ENCODE measurements at regions not wholly inside any gene's neighbourhood (a gene's known extent, or its start where the extent isn't known, plus 50 kb on each side); places are given as distances from the start of the nearest gene placed in this dataset.

- H3K27ac Mint-ChIP-seq, result peak overlapping the region in 2 of 7 donors; percentile 51 to 60
- no peak overlapping the region for H3K9ac ChIP-seq (ENCODE audit: insufficient read depth, low read length, poor library complexity, severe bottlenecking)
- H4K20me1 ChIP-seq (ENCODE audit: insufficient read depth, low read length), result no peaks in the 10 kb centered on the region
- peaks cover 0 to 5% (median 2%) of the 10 kb centered on the region in 7 donors for H3K9me3 Mint-ChIP-seq
- H3K79me2 ChIP-seq (ENCODE audit: insufficient read depth, low read length), result no peaks in the 10 kb centered on the region
- H3K36me3 Mint-ChIP-seq, result no peaks in the 10 kb centered on the region
- H3K4me3 ChIP-seq (replicated peaks in 1 of 3; ENCODE audit: low read depth in 2 of 3, low read length in 3 of 3), result no peak overlapping the region
- no peak overlapping the region for H3K4me2 ChIP-seq (replicated peaks; ENCODE audit: extremely low read depth, low read length, poor library complexity, severe bottlenecking)
- no peak overlapping the region for H3K27ac ChIP-seq (ENCODE audit: low read depth in 1 of 2, low read length in 2 of 2)
- H2AFZ ChIP-seq (ENCODE audit: insufficient read depth, low read depth, low read length, poor library complexity, severe bottlenecking), result no peak overlapping the region
- no peak for DNase-seq
- H3K4me1 Mint-ChIP-seq, result peaks cover 50% of the 10 kb centered on the region
- no peak for TF ChIP-seq CTCF (IDR thresholded peaks at IDR 0.05)
- peaks cover 0 to 4% (median 0%) of the 10 kb centered on the region in 3 donors for H3K27me3 Mint-ChIP-seq (ENCODE audit: low read depth in 3 of 3)
- peaks cover 42 to 57% of the 10 kb centered on the region in 2 donors for H3K4me1 ChIP-seq (ENCODE audit: control insufficient read depth in 1 of 2, insufficient read depth in 2 of 2, low read length in 2 of 2)
- no peaks in the 10 kb centered on the region for H3K36me3 ChIP-seq (replicated peaks in 1 of 2; ENCODE audit: control insufficient read depth in 1 of 2, insufficient read depth in 2 of 2, low read length in 2 of 2)
- H3K27me3 ChIP-seq (ENCODE audit: control insufficient read depth in 2 of 2, insufficient read depth in 2 of 2, low read length in 2 of 2), result no peaks in the 10 kb centered on the region
- no peaks in the 10 kb centered on the region for H3K9me3 ChIP-seq (replicated peaks in 1 of 2; ENCODE audit: control insufficient read depth in 1 of 2, insufficient read depth in 1 of 2, low read length in 2 of 2)
- intact Hi-C loops (cut with micrococcal nuclease), result no loop called here
- H3K4me3 Mint-ChIP-seq, result no peak overlapping the region
- WGBS (ENCODE audit: insufficient coverage), result 46% methylated on average over 7 of the region's 7 CpGs
Measured at GRCh38 chr2:172204309-172204708, 101.6 kb upstream of the DLX2 start.

- no peak for TF ChIP-seq CTCF (IDR thresholded peaks at IDR 0.05)
- Histone ChIP-seq H4K20me1 (ENCODE audit: insufficient read depth, low read length) (no peaks in the 10 kb centered on the region), H3K4me2 (replicated peaks; ENCODE audit: extremely low read depth, low read length, poor library complexity, severe bottlenecking) (no peak overlapping the region), H3K36me3 (replicated peaks in 1 of 2; ENCODE audit: control insufficient read depth in 1 of 2, insufficient read depth in 2 of 2, low read length in 2 of 2) (no peaks in the 10 kb centered on the region), H2AFZ (ENCODE audit: insufficient read depth, low read depth, low read length, poor library complexity, severe bottlenecking) (no peak overlapping the region), H3K9me3 (replicated peaks in 1 of 2; ENCODE audit: control insufficient read depth in 1 of 2, insufficient read depth in 1 of 2, low read length in 2 of 2) (no peaks in the 10 kb centered on the region), H3K9ac (ENCODE audit: insufficient read depth, low read length, poor library complexity, severe bottlenecking) (no peak overlapping the region), H3K79me2 (ENCODE audit: insufficient read depth, low read length) (no peaks in the 10 kb centered on the region), H3K4me3 (replicated peaks in 1 of 3; ENCODE audit: low read depth in 2 of 3, low read length in 3 of 3) (no peak overlapping the region), H3K4me1 (ENCODE audit: control insufficient read depth in 1 of 2, insufficient read depth in 2 of 2, low read length in 2 of 2) (peaks cover 44 to 57% of the 10 kb centered on the region in 2 donors), H3K27ac (ENCODE audit: low read depth in 1 of 2, low read length in 2 of 2) (no peak overlapping the region), H3K27me3 (ENCODE audit: control insufficient read depth in 2 of 2, insufficient read depth in 2 of 2, low read length in 2 of 2) (no peaks in the 10 kb centered on the region)
- peaks cover 50% of the 10 kb centered on the region for H3K4me1 Mint-ChIP-seq
- H3K4me3 Mint-ChIP-seq, result no peak overlapping the region
- H3K27ac Mint-ChIP-seq, result peak overlapping the region in 2 of 7 donors; percentile 51 to 60
- intact Hi-C loops (cut with micrococcal nuclease), result no loop called here
- H3K36me3 Mint-ChIP-seq, result no peaks in the 10 kb centered on the region
- DNase-seq, result peak in 1 of 3 donors; percentile 46
- peaks cover 0 to 4% (median 0%) of the 10 kb centered on the region in 3 donors for H3K27me3 Mint-ChIP-seq (ENCODE audit: low read depth in 3 of 3)
- peaks cover 0 to 5% (median 2%) of the 10 kb centered on the region in 7 donors for H3K9me3 Mint-ChIP-seq
- 100% methylated on average over 1 of the region's 2 CpGs for WGBS (ENCODE audit: insufficient coverage)
Measured at GRCh38 chr2:172204762-172205161, 102.1 kb upstream of the DLX2 start.
